ENCODE measurements at regions not wholly inside any gene's neighbourhood (a gene's known extent, or its start where the extent isn't known, plus 50 kb on each side); places are given as distances from the start of the nearest gene placed in this dataset.
"Not testable (repeated sequence)": the region's sequence is repeated elsewhere in the genome, so short reads cannot be mapped to it uniquely, and the experiment has no call there.

DNA sequence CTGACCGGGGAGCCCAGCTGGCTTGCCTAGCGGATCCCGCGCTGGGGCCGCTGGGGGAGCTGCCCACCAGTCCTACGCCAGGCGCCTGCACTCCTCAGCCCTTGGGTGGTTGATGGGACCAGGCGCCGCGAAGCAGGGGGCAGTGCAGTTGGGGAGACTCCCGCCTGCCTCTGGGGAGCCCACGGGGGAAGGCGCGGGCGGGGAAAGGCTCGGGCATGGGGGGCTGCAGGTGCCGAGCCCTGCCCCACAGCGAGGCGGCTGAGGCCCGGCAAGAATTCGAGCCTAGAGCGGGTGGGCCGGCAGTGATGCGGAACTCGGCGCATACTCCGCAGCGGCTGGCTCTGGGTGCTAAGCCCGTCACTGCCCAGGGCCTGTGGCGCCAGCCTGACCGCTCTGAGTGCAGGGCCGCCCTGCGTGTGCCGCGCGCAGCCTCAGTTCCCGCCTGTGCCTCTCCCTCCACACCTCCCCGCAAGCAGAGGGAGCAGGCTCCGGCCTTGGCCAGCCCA is 249.1 kb upstream of the TEKT4 start:
- intact Hi-C loops (cut with micrococcal nuclease): no loop called here
- POLR2A ChIA-PET: no interaction called here
- Mint-ChIP-seq H3K9me3 (no peaks in the 10 kb centered on the region), H3K36me3 (no peaks in the 10 kb centered on the region), H3K4me3 (no peak overlapping the region), H3K27me3 (no peaks in the 10 kb centered on the region), H3K27ac (no peak overlapping the region), H3K4me1 (ENCODE audit: low read depth) (no peaks in the 10 kb centered on the region)
- no peak for DNase-seq
- CTCF ChIA-PET: no interaction called here

DNA sequence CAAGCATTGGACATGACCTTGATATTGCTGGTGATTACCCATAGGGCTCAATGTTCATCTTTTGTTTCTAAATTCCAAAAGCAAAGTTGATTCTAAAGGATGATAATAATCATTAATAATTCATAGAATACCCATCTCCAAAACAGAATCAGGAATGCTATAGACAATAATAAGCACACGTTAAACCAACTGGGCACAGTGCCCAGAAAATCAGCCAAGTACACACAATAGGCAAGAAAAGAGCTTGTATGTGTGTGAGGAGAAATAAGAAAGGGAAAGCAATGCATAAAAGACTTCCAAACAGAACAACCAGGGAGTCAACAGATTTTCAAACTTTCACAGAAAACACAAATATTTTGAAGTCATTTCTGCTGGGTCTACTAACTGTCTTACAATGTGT is 242.3 kb upstream of the TEKT4 start:
- intact Hi-C loops (cut with micrococcal nuclease): not testable (repeated sequence)

DNA sequence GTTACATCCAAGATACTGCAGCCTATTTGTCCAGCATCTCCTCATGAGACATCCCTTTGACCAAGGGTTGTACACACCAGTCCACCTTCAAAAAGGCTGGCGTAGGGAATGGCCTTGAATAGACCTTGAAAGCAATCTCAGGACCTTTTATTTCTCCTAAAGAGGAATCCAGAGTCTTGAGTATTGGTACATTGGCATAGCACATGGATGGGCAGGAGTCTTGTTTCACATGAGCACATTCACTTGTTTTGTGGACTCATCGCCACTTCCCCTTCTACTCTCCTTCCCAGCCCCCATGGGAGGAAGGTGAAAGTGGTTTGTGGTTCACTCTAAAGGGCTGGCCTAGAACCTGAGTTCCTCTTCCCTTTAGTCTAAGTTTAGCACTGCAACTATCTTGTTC is 229.8 kb upstream of the TEKT4 start:
- DNase-seq; POLR2A ChIA-PET; intact Hi-C loops (cut with micrococcal nuclease): not testable (repeated sequence)

More for the DNA sequence above, 242.3 kb upstream of the TEKT4 start:
- POLR2A ChIA-PET; H3K27ac Mint-ChIP-seq; H3K27me3 Mint-ChIP-seq; CTCF ChIA-PET; H3K9me3 Mint-ChIP-seq; H3K36me3 Mint-ChIP-seq; H3K4me3 Mint-ChIP-seq; DNase-seq; H3K4me1 Mint-ChIP-seq (ENCODE audit: low read depth): not testable (repeated sequence)

DNA sequence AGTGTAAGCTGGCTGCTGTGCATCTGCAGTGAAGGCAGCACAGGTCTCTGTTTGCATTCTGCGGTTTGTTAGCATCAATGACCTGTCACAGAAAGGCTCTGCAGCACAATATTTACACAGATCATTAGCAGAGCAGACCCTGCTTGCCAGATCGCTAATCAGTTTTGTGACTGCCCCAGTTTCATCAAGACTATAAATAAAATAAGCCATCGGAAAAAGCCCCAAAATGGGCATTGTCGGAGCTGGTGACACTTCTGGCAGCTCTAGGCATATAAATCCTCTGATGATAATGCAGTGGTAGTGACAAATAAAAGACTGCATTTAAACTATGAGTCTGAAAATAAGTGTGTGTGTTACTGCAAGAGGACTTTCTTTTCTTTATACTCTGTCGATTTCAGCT is 219.1 kb upstream of the TEKT4 start:
- H3K4me1 Mint-ChIP-seq (ENCODE audit: low read depth); intact Hi-C loops (cut with micrococcal nuclease); H3K27ac Mint-ChIP-seq; H3K4me3 Mint-ChIP-seq; DNase-seq; CTCF ChIA-PET; POLR2A ChIA-PET; H3K9me3 Mint-ChIP-seq; H3K36me3 Mint-ChIP-seq; H3K27me3 Mint-ChIP-seq: not testable (repeated sequence)

More for the DNA sequence above, 229.8 kb upstream of the TEKT4 start:
- CTCF ChIA-PET; H3K9me3 Mint-ChIP-seq; H3K27ac Mint-ChIP-seq; H3K27me3 Mint-ChIP-seq; H3K4me1 Mint-ChIP-seq (ENCODE audit: low read depth); H3K36me3 Mint-ChIP-seq; H3K4me3 Mint-ChIP-seq: not testable (repeated sequence)

DNA sequence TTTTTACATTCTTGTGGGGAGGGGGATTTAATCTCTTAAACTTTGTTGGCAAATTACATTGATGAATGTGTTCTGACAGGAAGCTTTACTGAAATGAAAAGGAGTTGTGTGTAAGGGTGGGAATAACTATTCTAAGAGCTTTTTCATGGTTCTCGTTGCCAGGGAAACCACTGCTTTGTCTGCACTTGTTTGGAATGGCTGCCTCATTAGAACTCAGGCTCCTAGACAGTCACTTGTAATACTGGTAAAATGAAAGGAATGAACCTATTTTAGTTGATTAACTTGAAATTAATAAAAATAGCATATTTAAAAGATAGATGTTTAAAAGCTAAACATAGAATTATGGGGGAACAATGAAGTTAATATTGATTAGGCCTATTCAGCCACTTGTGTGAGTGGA is 201.4 kb upstream of the TEKT4 start:
- POLR2A ChIA-PET; H3K27ac Mint-ChIP-seq; CTCF ChIA-PET; H3K36me3 Mint-ChIP-seq; H3K27me3 Mint-ChIP-seq; intact Hi-C loops (cut with micrococcal nuclease); H3K9me3 Mint-ChIP-seq; H3K4me3 Mint-ChIP-seq; H3K4me1 Mint-ChIP-seq (ENCODE audit: low read depth); DNase-seq: not testable (repeated sequence)

DNA sequence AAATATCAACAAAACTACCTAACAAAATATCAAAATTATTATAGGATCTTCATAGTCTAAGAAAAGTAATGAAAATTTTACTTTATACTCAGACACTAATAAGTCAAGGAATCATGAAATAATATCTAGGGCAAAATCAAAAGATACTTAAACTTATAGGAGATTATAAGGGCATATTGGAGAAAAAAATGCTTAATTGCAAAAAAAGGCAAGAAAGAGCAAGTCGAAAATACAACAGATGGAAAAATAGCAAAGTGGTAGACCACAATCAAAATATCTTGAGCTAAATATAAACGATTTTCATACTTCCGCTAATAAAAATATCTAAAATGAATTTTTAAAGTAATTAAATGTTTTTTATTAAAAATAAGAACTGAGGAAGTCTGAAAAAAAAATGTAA is 177.0 kb upstream of the TEKT4 start:
- H3K4me1 Mint-ChIP-seq (ENCODE audit: low read depth); H3K36me3 Mint-ChIP-seq; POLR2A ChIA-PET; CTCF ChIA-PET; H3K27ac Mint-ChIP-seq; intact Hi-C loops (cut with micrococcal nuclease); H3K4me3 Mint-ChIP-seq; DNase-seq; H3K9me3 Mint-ChIP-seq; H3K27me3 Mint-ChIP-seq: not testable (repeated sequence)

DNA sequence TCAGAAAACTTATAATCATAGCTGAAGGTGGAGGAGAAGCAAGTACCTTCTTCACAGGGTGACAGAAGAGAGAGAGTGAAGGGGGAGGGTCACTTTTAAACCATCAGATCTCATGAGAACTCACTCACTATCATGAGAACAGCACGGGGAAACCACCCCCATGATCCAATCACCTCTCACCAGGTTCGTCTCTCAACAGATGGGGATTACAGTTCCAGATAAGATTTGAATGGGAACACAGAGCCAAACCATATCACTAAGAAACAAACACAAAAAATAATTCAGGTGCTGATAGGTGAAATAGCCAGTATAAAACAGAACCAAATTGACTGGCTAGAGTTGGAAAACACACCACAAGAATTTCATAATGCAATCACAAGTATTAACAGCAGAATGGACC is 162.2 kb upstream of the TEKT4 start:
- H3K27me3 Mint-ChIP-seq; H3K27ac Mint-ChIP-seq; H3K9me3 Mint-ChIP-seq; H3K4me1 Mint-ChIP-seq (ENCODE audit: low read depth); H3K36me3 Mint-ChIP-seq; POLR2A ChIA-PET; intact Hi-C loops (cut with micrococcal nuclease); DNase-seq; CTCF ChIA-PET; H3K4me3 Mint-ChIP-seq: not testable (repeated sequence)

DNA sequence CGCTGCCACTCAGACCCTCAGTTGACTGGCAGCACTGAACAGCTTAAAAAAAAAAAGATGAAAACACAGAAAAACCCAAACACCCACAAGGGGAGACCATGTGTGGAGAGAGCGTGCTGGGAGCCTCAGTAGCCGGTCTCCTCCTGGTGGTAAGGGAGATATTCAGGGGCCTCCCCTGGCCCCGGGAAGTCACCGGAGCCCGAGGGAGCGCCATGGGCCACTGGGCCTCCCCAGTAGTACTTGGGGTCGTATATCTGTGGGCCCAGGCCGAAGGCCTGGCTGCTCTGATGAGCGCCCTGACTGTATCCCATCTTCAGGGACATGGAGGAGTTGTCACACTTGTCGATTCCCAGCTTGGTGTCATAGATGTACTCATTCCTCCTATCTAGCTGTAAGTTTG is 145.7 kb upstream of the TEKT4 start:
- Mint-ChIP-seq H3K27ac (no peak overlapping the region), H3K36me3 (no peaks in the 10 kb centered on the region), H3K9me3 (no peaks in the 10 kb centered on the region), H3K4me1 (ENCODE audit: low read depth) (no peaks in the 10 kb centered on the region), H3K4me3 (no peak overlapping the region), H3K27me3 (no peaks in the 10 kb centered on the region)
- CTCF ChIA-PET: no interaction called here
- intact Hi-C loops (cut with micrococcal nuclease): no loop called here
- DNase-seq: no peak
- POLR2A ChIA-PET: no interaction called here

DNA sequence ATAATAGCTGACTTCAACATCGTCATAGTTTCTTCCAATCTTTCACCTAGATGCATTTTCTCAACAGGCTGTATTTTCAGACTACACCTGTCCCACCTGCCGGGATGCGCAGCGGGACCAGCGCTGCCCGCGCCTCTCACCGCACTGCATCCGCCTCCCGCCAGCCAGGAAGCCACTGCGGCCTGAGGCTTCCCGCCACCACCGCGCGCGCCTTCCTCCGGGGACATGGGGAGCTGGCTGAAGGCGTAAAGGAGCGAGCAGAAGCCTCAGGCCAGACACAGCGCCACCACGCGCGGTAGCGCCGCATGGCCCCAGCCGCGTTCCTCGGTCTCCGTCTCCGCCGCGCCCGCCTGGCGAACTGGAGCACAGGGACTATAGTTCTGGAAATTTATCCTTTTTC is 135.7 kb upstream of the TEKT4 start:
- POLR2A ChIA-PET; H3K36me3 Mint-ChIP-seq; DNase-seq; CTCF ChIA-PET; intact Hi-C loops (cut with micrococcal nuclease); H3K27ac Mint-ChIP-seq; H3K4me3 Mint-ChIP-seq; H3K4me1 Mint-ChIP-seq (ENCODE audit: low read depth); H3K9me3 Mint-ChIP-seq: not testable (repeated sequence)
- H3K27me3 Mint-ChIP-seq: peaks cover 10% of the 10 kb centered on the region

DNA sequence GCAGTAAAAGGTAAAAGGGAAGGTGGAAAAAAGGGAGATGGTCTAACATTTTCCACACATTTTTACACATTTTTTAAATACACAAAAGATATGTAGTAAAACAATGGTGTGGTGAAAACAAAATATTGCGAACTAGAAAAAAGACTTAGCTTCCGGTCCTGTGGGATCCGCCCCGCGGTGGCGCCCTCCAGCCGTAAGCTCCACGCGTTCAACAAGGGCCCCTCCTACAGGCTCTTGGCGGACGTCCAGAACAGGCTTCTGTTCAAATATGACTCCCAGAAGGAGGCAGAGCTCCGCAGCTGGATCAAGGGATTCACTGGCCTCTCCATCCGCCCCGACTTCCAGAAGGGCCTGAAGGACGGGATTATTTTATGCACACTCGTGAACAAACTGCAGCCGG is 134.1 kb upstream of the TEKT4 start:
- CTCF ChIA-PET; DNase-seq; H3K27ac Mint-ChIP-seq; H3K36me3 Mint-ChIP-seq; H3K9me3 Mint-ChIP-seq; H3K4me3 Mint-ChIP-seq; H3K4me1 Mint-ChIP-seq (ENCODE audit: low read depth); intact Hi-C loops (cut with micrococcal nuclease); POLR2A ChIA-PET: not testable (repeated sequence)
- H3K27me3 Mint-ChIP-seq: peaks cover 10% of the 10 kb centered on the region

DNA sequence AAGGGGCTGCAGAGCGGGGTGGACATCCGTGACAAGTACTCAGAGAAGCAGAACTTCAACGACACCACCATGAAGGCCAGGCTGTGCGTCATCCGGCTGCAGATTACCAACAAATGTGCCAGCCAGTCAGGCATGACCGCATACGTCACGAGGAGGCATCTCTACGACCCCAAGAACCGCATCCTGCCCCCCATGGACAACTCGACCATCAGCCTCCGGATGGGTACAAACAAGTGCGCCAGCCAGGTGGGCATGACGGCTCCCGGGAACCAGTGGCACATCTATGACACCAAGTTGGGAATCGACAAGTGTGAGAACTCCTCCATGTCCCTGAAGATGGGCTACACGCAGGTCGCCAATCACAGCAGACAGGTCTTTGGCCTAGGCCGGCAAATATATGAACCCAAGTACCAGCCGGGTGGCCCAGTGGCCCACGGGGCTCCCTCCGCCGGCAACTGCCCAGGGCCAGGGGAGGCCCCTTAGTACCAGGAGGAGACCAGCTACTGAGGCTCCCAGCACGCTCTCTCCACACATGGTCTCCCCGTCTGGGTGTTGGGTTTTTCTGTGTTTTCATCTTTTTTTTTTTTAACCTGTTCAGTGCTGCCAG is 133.4 kb upstream of the TEKT4 start:
- H3K4me1 Mint-ChIP-seq (ENCODE audit: low read depth); DNase-seq; H3K4me3 Mint-ChIP-seq; intact Hi-C loops (cut with micrococcal nuclease); H3K9me3 Mint-ChIP-seq; POLR2A ChIA-PET; H3K36me3 Mint-ChIP-seq; CTCF ChIA-PET; H3K27ac Mint-ChIP-seq: not testable (repeated sequence)
- peaks cover 10% of the 10 kb centered on the region for H3K27me3 Mint-ChIP-seq

DNA sequence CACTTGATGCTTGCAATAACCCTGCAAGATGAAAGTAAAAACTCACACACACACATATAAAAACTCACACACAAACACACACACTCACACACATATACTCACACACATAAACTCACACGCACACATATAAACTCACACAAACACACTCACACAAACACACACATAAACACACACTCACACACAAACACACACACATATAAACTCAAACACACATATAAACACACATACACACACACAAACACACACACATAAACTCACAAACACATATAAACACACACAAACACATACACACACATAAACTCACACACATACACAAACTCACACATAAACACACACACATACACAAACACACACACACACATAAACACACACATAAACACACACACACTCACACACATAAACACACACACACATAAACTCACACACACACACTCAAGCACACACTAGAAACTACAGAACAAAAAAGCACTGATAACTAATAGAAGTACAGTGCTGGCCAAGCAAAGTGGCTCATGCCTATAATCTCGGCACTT is 117.7 kb upstream of the TEKT4 start:
- Mint-ChIP-seq H3K9me3 (no peaks in the 10 kb centered on the region), H3K27ac (no peak overlapping the region), H3K36me3 (no peaks in the 10 kb centered on the region), H3K4me3 (no peak overlapping the region), H3K27me3 (peaks cover 3% of the 10 kb centered on the region), H3K4me1 (ENCODE audit: low read depth) (no peaks in the 10 kb centered on the region)
- ChIA-PET POLR2A (no interaction called here), CTCF (no interaction called here)
- no peak for DNase-seq
- intact Hi-C loops (cut with micrococcal nuclease): no loop called here

DNA sequence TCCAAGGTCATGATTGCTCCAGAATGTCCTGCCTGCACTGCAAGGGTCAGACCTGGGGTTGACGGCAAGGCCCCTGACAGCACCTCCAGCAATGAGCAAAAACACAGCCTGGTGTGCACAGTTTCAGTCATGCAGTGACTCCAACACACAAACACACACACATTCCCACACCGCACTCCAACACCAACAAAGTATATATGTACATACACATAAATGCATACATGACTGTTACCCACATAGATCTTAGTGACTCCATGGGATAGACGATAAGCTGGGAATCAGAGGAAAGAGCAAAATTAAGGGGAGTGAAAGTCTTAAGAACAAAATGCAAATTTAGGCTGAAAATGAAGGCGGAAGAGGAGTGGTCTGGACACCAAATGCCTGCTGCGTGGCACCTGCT is 112.7 kb upstream of the TEKT4 start:
- no peaks in the 10 kb centered on the region for H3K9me3 Mint-ChIP-seq
- no peaks in the 10 kb centered on the region for H3K4me1 Mint-ChIP-seq (ENCODE audit: low read depth)
- H3K4me3 Mint-ChIP-seq: no peak overlapping the region
- H3K36me3 Mint-ChIP-seq: no peaks in the 10 kb centered on the region
- H3K27ac Mint-ChIP-seq: no peak overlapping the region
- POLR2A ChIA-PET: no interaction called here
- CTCF ChIA-PET: no interaction called here
- no peak for DNase-seq
- intact Hi-C loops (cut with micrococcal nuclease): no loop called here
- H3K27me3 Mint-ChIP-seq: peaks cover 1% of the 10 kb centered on the region
